Vagina (tissue), 2 donors: ENCODE measurements at regions not wholly inside any gene's neighbourhood (a gene's known extent, or its start where the extent isn't known, plus 50 kb on each side); places are given as distances from the start of the nearest gene placed in this dataset.

ENCODE experiments used
- CTCF ChIP-seq, 3 experiments: fragments of 450-650 bp in 2 of 3; fragments of 200-600 bp in 1 of 3; sonication (generic) in 1 of 3; IDR thresholded peaks; one replicate each; pipeline ENCODE4 v1.5.1; 2017 to 2019; ENCODE audit warnings: antibody characterized with exemption in 3 of 3, mild to moderate bottlenecking in 2 of 3, moderate library complexity in 2 of 3
- POLR2A ChIP-seq, 2 donors: fragments of 450-650 bp; IDR thresholded peaks; one replicate each; pipeline ENCODE4 v1.6.1; 2017; ENCODE audit warnings: antibody characterized with exemption in 2 of 2, mild to moderate bottlenecking in 2 of 2, moderate library complexity in 2 of 2
- POLR2AphosphoS5 ChIP-seq, 2 donors: sonication (generic); formaldehyde crosslinking; IDR thresholded peaks; one replicate each; pipeline ENCODE4 v1.9.0; 2017; ENCODE audit warnings: antibody characterized with exemption in 2 of 2, mild to moderate bottlenecking in 2 of 2, low read depth in 1 of 2; ENCODE audit not compliant: insufficient read depth in 1 of 2

DNA sequence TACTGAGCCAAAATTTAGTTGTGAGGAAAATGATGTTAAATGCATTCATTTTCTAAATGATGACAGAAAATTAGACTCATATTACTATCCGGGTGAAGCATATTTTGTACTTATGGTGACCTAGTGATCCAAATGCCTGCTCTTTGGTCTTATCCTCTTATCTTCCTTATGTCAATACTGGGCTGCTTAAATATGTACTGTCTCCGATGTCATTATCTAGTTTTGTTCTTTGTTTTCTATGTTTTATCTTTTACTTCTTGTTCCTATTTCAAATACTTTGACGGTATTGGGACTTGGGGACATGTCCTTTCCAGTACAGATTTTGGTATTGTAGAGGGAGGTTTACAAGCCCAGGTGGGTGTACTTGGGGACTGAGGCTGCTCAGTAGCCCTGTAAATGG lies 124.6 kb upstream of the ESR1 start:
- TF ChIP-seq CTCF (IDR thresholded peaks at IDR 0.05) = no peak
- TF ChIP-seq POLR2A (IDR thresholded peaks at IDR 0.05) = no peak
- no peak for TF ChIP-seq POLR2AphosphoS5 (IDR thresholded peaks at IDR 0.05; ENCODE audit: insufficient read depth in 1 of 2, low read depth in 1 of 2)
